ENCODE measurements at regions not wholly inside any gene's neighbourhood (a gene's known extent, or its start where the extent isn't known, plus 50 kb on each side); places are given as distances from the start of the nearest gene placed in this dataset.
A peak's percentile ranks its signal among the peaks of the same experiment; 100 is the strongest.

GRCh38 chr17:77380395-77381184 is 239.8 kb downstream of the SEC14L1 start:
- DNase-seq: no peak

- DNase-seq: no peak
Observed at GRCh38 chr17:77381185-77381700, 240.5 kb downstream of the SEC14L1 start.

- no peak for DNase-seq
Observed at GRCh38 chr17:77381731-77382130, 241.0 kb downstream of the SEC14L1 start.

DNA sequence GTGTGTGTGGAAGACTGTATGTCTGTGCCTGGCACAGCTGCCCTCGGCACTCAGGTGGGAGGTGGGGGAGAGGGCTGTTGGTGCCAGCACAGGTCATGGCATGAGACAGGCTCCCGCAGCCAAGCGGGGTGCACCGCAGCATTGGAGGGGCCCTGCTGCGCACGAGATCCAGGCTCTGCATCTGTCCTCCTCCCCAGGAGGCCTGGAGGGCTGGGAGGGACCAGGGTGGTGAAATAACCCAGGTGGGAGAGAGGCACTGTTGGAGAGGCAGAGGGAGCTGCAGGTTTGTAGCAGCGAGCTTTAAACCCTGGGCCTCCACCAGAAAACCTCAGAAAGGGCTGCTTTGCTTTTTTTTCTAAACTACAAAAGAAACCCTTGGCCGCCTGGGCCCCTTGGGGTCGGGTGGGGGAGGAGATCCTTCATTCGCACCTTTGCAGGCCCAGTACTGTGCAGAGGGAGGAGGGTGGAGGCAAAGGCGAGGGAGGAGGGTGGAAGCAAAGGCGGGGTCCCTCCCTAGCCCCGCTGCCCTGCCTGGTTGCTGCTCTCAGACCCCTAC is 241.7 kb downstream of the SEC14L1 start:
- peak; percentile 73 for DNase-seq

- no peak for DNase-seq
Observed at GRCh38 chr17:77382966-77383612, 242.3 kb downstream of the SEC14L1 start.

DNA sequence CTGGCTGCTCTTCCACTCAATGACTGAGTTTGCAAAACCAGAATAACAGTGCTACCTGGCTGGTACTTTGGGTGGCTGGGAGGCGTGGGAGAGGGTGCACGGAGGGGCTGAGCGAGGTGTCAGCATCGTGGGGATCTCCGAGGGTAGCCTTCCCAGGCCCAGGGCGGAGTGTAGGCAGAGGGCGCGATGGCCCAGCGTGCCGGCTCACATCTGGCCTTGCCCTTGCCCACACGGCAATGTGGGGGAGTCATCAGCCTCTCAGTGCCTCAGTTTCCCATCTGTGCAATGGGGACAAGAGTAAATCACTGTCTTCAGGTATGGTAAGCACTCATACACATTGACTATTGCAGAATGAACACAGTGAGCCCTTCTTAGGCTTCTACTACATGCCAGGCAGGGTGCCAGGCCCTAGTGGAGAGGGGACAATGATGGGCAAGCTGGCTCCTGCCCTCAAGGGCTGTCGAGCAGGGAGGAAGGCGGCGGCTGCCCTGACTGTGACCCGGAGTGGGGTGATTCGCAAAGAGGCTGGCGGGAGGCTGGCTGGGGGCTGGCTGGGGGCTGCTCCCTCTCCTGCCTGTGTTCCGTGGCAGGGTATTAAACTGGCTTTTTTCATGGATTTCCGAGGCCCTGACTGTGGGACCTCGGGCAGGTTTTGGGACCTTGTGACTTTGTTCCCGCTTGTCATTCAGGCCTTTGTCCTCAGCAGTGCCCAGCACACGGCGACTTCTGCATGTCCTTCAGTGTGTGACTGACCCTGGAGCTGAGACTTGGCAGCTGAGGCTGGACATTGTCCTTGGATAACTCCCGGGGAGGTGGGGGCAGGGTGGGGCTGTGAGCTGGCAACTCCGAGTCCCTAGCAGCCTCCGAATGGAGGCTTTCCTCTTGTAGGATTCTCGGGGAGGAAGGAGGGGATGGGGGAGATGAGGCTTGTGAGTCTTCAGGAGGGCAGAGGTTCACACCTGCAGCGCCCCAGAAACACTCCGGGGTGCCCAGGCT is 243.1 kb downstream of the SEC14L1 start:
- no peak for DNase-seq

DNA sequence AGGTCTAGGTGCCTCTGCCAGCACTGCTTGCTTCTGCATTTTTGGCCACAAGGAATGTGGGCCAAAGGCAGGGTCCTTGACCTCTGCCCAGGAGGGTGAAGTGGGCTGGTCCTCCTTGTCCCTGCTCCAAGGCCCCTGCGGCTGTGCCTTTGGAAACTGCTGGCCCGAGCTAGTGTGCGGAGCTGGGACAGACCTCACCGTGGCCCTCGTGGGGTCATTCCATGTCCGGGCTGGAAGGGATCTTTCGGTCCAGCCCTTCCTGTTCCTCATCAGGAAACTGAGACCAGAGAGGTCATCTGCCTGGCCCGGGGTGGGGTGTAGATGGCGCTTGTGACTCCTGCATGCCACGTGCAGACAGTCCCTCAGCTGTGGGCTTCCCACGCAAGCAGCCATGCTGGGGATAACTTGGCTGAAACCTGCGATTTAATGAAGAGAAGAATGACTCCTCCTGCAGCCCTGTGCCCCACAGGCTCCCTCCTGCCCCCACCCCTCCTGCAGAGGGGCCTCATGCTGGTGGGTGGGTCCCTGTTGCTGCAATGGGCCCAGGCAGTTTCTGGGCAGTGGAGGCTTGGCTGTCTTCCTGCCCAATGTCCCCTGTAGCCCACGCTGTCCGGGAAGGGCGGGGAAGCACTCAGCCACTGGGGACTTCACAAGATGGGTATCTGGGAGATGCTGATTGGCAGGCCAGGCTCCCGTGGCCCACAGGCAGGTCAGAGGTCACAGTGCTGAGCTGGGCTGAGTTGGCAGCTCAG is 245.2 kb downstream of the SEC14L1 start:
- DNase-seq: no peak

- DNase-seq: no peak
Observed at GRCh38 chr17:77386502-77387192, 245.9 kb downstream of the SEC14L1 start.

DNA sequence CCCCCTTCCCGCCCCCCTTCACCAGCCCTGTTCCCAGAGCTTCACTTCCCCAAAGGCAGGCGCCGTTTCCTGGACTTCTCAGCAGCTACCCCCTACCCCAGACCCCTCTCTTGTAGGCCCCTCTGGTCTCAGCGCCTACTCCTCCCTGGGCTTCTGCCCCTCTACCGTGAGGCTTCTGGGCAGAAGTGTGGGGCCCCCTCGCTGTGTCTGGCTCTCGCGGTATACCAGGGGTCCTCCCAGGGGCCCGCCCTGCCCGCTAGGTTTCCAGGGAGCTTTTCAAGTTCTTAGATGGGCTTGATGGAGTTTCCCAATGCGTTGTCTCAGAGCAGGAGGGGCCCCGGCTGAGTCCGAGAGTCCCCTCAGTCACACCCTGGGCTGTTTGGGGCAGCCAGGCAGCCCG is 247.1 kb downstream of the SEC14L1 start:
- DNase-seq: no peak

- no peak for DNase-seq
Observed at GRCh38 chr17:77388384-77389306, 247.9 kb downstream of the SEC14L1 start.

DNA sequence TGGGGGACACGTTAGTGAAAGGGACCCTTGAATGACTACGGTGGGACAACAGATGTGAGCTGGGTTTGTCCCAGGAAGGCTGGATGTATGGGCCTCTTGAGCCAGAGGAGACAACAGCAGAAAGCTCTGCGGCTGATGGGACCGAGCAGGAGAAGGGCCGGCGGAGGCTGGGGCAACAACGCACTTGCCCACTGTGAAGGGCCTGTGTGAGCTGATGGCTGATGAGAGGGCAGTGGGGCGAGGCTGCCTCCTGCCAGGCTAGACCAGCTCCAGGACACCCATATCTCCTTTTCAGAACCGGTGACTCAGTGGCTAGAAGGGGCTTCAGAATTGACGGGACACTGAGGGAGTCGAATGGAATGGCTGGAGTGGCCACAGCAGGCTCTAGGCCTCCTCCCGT is 250.1 kb downstream of the SEC14L1 start:
- DNase-seq: no peak

GRCh38 chr17:77391668-77392375 is 251.1 kb downstream of the SEC14L1 start:
- DNase-seq: peak; percentile 75

DNA sequence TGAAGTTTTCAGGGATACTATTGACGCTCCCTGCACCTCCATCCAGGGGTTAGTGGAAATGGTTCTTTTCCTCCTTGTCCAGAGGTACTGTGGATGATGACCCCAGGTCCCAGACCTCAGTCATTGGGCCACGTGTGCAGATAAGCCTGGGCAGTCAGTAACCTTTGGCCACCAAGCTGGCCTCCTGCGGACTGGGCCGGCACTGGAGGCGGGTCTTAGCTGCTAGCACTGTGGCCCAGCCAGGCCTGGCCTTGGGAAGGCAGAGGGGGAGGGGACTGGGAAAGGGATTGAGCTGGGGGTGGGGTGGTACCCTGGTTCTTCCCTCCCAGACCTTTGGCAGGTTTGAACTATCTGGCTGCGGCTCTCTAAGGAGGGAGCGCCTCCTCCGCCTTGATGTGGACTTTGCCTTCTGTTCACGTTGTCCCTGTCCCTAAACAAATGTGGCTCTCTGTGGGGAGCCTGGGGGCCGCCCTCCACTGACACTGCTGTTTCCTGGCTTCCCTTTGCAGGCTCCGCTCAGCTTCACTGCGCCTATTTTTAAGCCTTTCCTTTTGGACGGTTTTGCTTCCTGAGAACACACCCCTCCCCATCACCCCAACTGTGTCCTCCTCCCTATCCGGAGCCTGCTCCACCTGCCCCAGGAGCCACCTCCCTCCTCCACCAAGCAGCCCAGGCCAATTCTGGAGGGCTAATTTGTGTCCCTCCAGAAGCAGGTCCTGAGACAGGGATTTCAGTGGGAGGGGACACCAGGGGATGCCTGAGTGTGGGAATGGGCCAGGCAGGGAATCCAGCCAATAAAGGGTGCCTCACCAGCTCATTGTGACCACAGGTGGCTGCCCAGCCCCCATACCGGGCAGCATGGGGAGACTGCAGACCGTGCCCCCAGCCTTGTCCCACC is 251.9 kb downstream of the SEC14L1 start:
- DNase-seq: no peak

DNA sequence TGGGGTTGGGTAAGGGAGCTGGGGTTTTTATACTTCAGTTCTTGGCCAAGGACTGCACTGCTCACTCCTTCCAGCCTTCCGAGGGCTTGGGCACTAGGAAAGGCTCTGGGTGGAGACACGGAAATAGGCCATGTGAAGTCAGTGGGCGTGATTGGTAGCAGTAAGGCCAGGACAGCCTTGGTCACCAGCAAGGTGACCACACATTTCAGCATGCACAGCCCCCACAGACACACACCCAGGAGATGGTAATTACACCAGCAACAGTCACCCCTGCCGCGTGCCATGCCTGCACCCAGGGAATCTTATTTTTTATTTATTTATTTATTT is 252.5 kb downstream of the SEC14L1 start:
- DNase-seq: no peak

GRCh38 chr17:77393867-77394539 is 253.2 kb downstream of the SEC14L1 start:
- DNase-seq: no peak

GRCh38 chr17:77394540-77395295 is 253.9 kb downstream of the SEC14L1 start:
- DNase-seq: no peak

DNA sequence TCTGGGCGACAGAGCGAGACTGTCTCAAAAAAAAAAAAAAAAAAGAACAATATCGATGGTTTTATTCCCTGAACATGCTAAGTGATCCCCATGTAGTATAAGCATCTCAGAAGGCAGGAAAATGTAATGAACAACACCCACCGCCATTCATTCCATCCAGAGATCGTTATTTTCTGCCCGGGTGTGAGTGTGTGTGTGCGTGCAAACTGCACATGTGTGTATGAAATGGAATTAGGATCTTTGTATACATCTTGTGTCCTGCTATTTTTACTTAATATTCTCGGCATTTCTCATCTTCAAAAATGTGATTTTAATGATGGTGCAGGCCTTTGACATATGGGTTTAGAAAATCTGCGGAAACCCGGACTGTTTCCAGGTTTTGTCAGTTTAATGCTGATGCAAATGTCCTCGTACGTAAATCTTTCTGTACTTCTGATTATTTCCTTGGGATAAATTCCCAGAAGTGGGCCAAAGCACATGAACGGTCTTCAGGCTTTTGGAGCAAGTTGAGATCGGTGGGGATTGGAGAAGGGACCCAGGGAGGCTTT is 254.8 kb downstream of the SEC14L1 start:
- no peak for DNase-seq
